Fibroblast of lung (primary cell): ENCODE measurements at regions not wholly inside any gene's neighbourhood (a gene's known extent, or its start where the extent isn't known, plus 50 kb on each side); places are given as distances from the start of the nearest gene placed in this dataset.

Experiments
- EZH2 ChIP-seq: IDR thresholded peaks from 2 replicates; pipeline ENCODE4 v1.5.1; 2012; ENCODE audit warnings: low read length, control low read depth, mild to moderate bottlenecking; ENCODE audit errors: missing control alignments
- TF ChIP-seq, protein P1 (sequence below), 2 donors: IDR thresholded peaks in 1 of 2; conservative IDR thresholded peaks in 1 of 2; 1 replicate in 1 of 2; 2 replicates in 1 of 2; pipeline ENCODE4 v1.5.1; 2011 to 2012; ENCODE audit warnings: low read length in 2 of 2, control low read depth in 1 of 2, inconsistent platforms in 1 of 2, low read depth in 1 of 2, mild to moderate bottlenecking in 1 of 2

DNA sequence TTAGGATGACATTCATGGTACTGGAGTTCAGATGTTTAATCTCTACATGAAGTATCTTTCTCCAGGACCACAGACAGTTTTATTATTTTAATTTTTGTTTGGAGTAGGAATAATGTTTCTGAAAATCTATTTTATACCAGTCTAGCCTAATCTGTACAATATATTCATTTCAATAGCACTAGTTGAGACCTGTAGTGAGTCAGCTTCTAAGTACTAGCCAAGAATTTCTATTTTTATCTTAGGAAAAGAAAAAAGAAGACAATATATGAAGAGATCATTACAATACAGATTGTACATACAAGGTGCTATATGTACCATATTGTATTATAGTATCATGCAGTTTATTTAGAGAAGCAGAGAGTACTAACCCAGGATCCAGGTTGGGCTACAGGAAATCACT, 826.9 kb upstream of the PIK3C3 start:
- TF ChIP-seq, protein P1, sequence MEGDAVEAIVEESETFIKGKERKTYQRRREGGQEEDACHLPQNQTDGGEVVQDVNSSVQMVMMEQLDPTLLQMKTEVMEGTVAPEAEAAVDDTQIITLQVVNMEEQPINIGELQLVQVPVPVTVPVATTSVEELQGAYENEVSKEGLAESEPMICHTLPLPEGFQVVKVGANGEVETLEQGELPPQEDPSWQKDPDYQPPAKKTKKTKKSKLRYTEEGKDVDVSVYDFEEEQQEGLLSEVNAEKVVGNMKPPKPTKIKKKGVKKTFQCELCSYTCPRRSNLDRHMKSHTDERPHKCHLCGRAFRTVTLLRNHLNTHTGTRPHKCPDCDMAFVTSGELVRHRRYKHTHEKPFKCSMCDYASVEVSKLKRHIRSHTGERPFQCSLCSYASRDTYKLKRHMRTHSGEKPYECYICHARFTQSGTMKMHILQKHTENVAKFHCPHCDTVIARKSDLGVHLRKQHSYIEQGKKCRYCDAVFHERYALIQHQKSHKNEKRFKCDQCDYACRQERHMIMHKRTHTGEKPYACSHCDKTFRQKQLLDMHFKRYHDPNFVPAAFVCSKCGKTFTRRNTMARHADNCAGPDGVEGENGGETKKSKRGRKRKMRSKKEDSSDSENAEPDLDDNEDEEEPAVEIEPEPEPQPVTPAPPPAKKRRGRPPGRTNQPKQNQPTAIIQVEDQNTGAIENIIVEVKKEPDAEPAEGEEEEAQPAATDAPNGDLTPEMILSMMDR (conservative IDR thresholded peaks at IDR 0.05 in 1 of 2, IDR thresholded peaks at IDR 0.05 in 1 of 2; ENCODE audit: low read depth in 1 of 2, low read length in 2 of 2), result no peak
- no peak for TF ChIP-seq EZH2
